K562 (cell line): ENCODE measurements at regions not wholly inside any gene's neighbourhood (a gene's known extent, or its start where the extent isn't known, plus 50 kb on each side); places are given as distances from the start of the nearest gene placed in this dataset.

ENCODE experiments used
- MXI1 ChIP-seq: IDR thresholded peaks from 2 replicates; pipeline ENCODE4 v1.6.1; 2011; ENCODE audit warnings: low read depth, mild to moderate bottlenecking, improper control_type of control experiment, low read length
- POLR2A ChIP-seq: fragments of 450-650 bp; conservative IDR thresholded peaks from 2 replicates; pipeline ENCODE4 v1.6.1; 2016
- SAP30 ChIP-seq: fragments of 200-600 bp; sonication (generic); IDR thresholded peaks from 2 replicates; pipeline ENCODE4 v1.6.1; 2012; ENCODE audit warnings: borderline replicate concordance, low read depth, mild to moderate bottlenecking, moderate library complexity, low read length, control low read depth, inconsistent platforms; ENCODE audit not compliant: insufficient read depth, poor library complexity, severe bottlenecking
- SP1 ChIP-seq: sonication (generic); formaldehyde crosslinking; IDR thresholded peaks from 2 replicates; pipeline ENCODE4 v1.8.1; 2022; ENCODE audit warnings: mild to moderate bottlenecking, missing genetic modification reagents
- ZNF143 ChIP-seq: sonication (generic); formaldehyde crosslinking; IDR thresholded peaks from 2 replicates; pipeline ENCODE4 v1.9.0; 2022; ENCODE audit warnings: mild to moderate bottlenecking, missing genetic modification reagents

GRCh38 chr1:36599828-36600227, 117.1 kb upstream of the CSF3R start:
- TF ChIP-seq SAP30, result no peak
- no peak for TF ChIP-seq SP1
- no peak for TF ChIP-seq MXI1
- no peak for TF ChIP-seq ZNF143 (CRISPR knock-in tag)
- TF ChIP-seq POLR2A, result no peak
